ENCODE measurements at regions not wholly inside any gene's neighbourhood (a gene's known extent, or its start where the extent isn't known, plus 50 kb on each side); places are given as distances from the start of the nearest gene placed in this dataset.

- TF ChIP-seq CTCF (IDR thresholded peaks at IDR 0.05) (no peak), EP300 (IDR thresholded peaks at IDR 0.05) (no peak)
Observed at GRCh38 chr7:153247926-153248325, 488.4 kb downstream of the ACTR3B start.
